Neural cell (in vitro differentiated cells): ENCODE measurements at regions not wholly inside any gene's neighbourhood (a gene's known extent, or its start where the extent isn't known, plus 50 kb on each side); places are given as distances from the start of the nearest gene placed in this dataset.

Experiments used
- H2AFZ ChIP-seq: fragments of 200-600, 300-800 bp; sonication (generic), shearing (Covaris generic); 2 replicates; pipeline ENCODE4 v1.6.0; 2014; ENCODE audit warnings: low read depth, mild to moderate bottlenecking, antibody characterized with exemption, low read length, moderate library complexity
- H3F3A ChIP-seq: fragments of 200-600 bp; shearing (Covaris generic); 2 replicates; pipeline ENCODE4 v1.6.1; 2016; ENCODE audit warnings: mild to moderate bottlenecking, moderate library complexity, mixed read lengths, antibody characterized with exemption, low read length; ENCODE audit not compliant: insufficient read depth, poor library complexity, severe bottlenecking
- H3K27ac ChIP-seq: fragments of 200-600, 300-800 bp; sonication (generic), shearing (Covaris generic); 2 replicates; pipeline ENCODE4 v1.5.1; 2014; ENCODE audit warnings: mild to moderate bottlenecking, low read length, moderate library complexity
- H3K27me3 ChIP-seq: fragments of 300-800, 200-600 bp; sonication (generic), shearing (Covaris generic); 2 replicates; pipeline ENCODE4 v1.6.0; 2014; ENCODE audit warnings: mild to moderate bottlenecking, low read depth, low read length, moderate library complexity; ENCODE audit not compliant: insufficient read depth
- H3K36me3 ChIP-seq: fragments of 300-800, 200-600 bp; sonication (generic), shearing (Covaris generic); 2 replicates; pipeline ENCODE4 v1.5.1; 2014; ENCODE audit warnings: mild to moderate bottlenecking, antibody characterized with exemption, low read length, moderate library complexity; ENCODE audit not compliant: insufficient read depth
- H3K4me2 ChIP-seq: fragments of 300-800, 200-600 bp; sonication (generic), shearing (Covaris generic); 2 replicates; pipeline ENCODE4 v1.6.0; 2014; ENCODE audit warnings: mild to moderate bottlenecking, low read length
- H3K4me3 ChIP-seq: fragments of 300-800, 200-600 bp; sonication (generic), shearing (Covaris generic); 2 replicates; pipeline ENCODE4 v1.5.1; 2014; ENCODE audit warnings: mild to moderate bottlenecking, low read length, moderate library complexity
- H3K79me2 ChIP-seq: fragments of 200-600 bp; shearing (Covaris generic); replicated peaks from 2 replicates; pipeline ENCODE4 v1.6.0; 2014; ENCODE audit warnings: mild to moderate bottlenecking, low read length, moderate library complexity; ENCODE audit not compliant: insufficient read depth
- H3K9ac ChIP-seq: fragments of 300-800, 200-600 bp; sonication (generic), shearing (Covaris generic); 2 replicates; pipeline ENCODE4 v1.6.1; 2016; ENCODE audit warnings: mild to moderate bottlenecking, low read length, mixed read lengths
- H3K9me2 ChIP-seq: fragments of 200-600 bp; shearing (Covaris generic); 2 replicates; pipeline ENCODE4 v1.6.1; 2016; ENCODE audit warnings: mild to moderate bottlenecking, low read length, mixed read lengths; ENCODE audit not compliant: insufficient read depth
- H3K9me3 ChIP-seq: fragments of 200-600, 300-800 bp; sonication (generic), shearing (Covaris generic); 2 replicates; pipeline ENCODE4 v1.6.1; 2016; ENCODE audit warnings: mild to moderate bottlenecking, mixed run types, low read length, moderate library complexity, mixed read lengths
- H4K20me1 ChIP-seq: fragments of 200-600 bp; shearing (Covaris generic); 2 replicates; pipeline ENCODE4 v1.6.1; 2016; ENCODE audit warnings: mild to moderate bottlenecking, mixed run types; ENCODE audit not compliant: insufficient read depth
- EP300 ChIP-seq: fragments of 450-650 bp; conservative IDR thresholded peaks from 2 replicates; pipeline ENCODE4 v1.6.1; 2014; ENCODE audit warnings: antibody characterized with exemption, mild to moderate bottlenecking, moderate library complexity; ENCODE audit not compliant: poor library complexity, severe bottlenecking
- EZH2 ChIP-seq: fragments of 200-600, 300-800 bp; shearing (Covaris generic), sonication (generic); IDR thresholded peaks from 2 replicates; pipeline ENCODE4 v1.6.1; 2014; ENCODE audit warnings: antibody characterized with exemption, low read length, borderline replicate concordance, mild to moderate bottlenecking; ENCODE audit not compliant: insufficient read depth, poor library complexity, severe bottlenecking
- MXI1 ChIP-seq: fragments of 450-650 bp; conservative IDR thresholded peaks from 2 replicates; pipeline ENCODE4 v1.6.1; 2014; ENCODE audit warnings: antibody characterized with exemption, mild to moderate bottlenecking; ENCODE audit not compliant: poor library complexity, severe bottlenecking
- POLR2AphosphoS5 ChIP-seq: IDR thresholded peaks from 2 replicates; pipeline ENCODE4 v1.6.1; 2012
- RAD21 ChIP-seq: fragments of 450-650 bp; conservative IDR thresholded peaks from 2 replicates; pipeline ENCODE4 v1.6.1; 2014; ENCODE audit warnings: antibody characterized with exemption, mild to moderate bottlenecking, moderate library complexity
- SMC3 ChIP-seq: fragments of 450-650 bp; conservative IDR thresholded peaks from 2 replicates; pipeline ENCODE4 v1.6.1; 2014; ENCODE audit warnings: antibody characterized with exemption, mild to moderate bottlenecking, moderate library complexity; ENCODE audit not compliant: poor library complexity
- TAF1 ChIP-seq: IDR thresholded peaks from 2 replicates; pipeline ENCODE4 v1.6.1; 2012; ENCODE audit warnings: low read depth
- TF ChIP-seq, protein P1 (sequence below): fragments of 450-650 bp; IDR thresholded peaks from 2 replicates; pipeline ENCODE4 v1.5.1; 2014; ENCODE audit warnings: antibody characterized with exemption, mild to moderate bottlenecking, moderate library complexity; ENCODE audit not compliant: poor library complexity, severe bottlenecking
- TF ChIP-seq, protein P2 (sequence below): IDR thresholded peaks from 2 replicates; pipeline ENCODE4 v1.6.1; 2012; ENCODE audit warnings: borderline replicate concordance

DNA sequence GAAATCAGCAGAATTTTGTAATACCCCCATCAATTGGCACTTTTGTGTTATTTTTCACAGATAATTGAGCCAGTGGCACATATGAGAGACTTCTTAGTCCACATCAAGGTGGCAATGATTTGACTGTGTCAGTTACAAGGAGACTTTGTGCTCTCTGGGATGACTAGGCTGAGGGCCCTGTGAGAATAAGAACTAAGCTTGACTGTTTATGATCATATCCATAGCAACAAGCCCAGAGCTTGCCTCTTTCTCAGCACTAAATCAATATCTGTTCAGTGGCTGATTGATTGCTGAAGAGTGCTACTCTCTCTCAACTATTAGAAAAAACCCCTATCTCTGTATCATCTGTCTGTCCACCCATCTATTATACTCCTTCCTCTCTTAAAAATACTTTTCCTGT is 185.3 kb upstream of the PLPP4 start:
- Histone ChIP-seq H3K27ac (peak overlapping the region; percentile 70), H3K36me3 (no peaks in the 10 kb centered on the region), H3K27me3 (no peaks in the 10 kb centered on the region), H3K4me3 (no peak overlapping the region), H3F3A (no peaks in the 10 kb centered on the region), H2AFZ (no peak overlapping the region), H3K79me2 (no peaks in the 10 kb centered on the region), H3K9me2 (no peaks in the 10 kb centered on the region), H3K4me2 (no peak overlapping the region), H3K9me3 (no peaks in the 10 kb centered on the region), H4K20me1 (no peaks in the 10 kb centered on the region), H3K9ac (no peak overlapping the region)
- TF ChIP-seq TAF1 (no peak), POLR2AphosphoS5 (no peak), EP300 (no peak), MXI1 (no peak)
- TF ChIP-seq, protein P1, sequence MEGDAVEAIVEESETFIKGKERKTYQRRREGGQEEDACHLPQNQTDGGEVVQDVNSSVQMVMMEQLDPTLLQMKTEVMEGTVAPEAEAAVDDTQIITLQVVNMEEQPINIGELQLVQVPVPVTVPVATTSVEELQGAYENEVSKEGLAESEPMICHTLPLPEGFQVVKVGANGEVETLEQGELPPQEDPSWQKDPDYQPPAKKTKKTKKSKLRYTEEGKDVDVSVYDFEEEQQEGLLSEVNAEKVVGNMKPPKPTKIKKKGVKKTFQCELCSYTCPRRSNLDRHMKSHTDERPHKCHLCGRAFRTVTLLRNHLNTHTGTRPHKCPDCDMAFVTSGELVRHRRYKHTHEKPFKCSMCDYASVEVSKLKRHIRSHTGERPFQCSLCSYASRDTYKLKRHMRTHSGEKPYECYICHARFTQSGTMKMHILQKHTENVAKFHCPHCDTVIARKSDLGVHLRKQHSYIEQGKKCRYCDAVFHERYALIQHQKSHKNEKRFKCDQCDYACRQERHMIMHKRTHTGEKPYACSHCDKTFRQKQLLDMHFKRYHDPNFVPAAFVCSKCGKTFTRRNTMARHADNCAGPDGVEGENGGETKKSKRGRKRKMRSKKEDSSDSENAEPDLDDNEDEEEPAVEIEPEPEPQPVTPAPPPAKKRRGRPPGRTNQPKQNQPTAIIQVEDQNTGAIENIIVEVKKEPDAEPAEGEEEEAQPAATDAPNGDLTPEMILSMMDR = no peak

DNA sequence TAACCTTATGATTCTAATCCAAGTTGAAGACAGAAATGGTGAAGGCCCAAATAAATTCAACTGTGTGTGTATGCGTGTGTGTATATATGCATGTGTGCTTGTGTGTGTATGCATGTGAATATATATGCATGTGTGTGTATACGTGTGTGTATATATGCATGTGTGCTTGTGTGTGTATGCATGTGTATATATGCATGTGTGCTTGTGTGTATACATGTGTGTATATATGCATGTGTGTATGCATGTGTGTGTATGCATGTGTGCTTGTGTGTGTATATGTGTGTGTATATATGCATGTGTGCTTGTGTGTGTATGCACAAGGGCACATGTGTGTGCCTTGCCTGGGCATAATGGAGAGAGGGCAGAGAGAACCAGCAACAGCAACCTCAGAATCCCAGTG is 184.7 kb upstream of the PLPP4 start:
- H3K27me3 ChIP-seq = no peaks in the 10 kb centered on the region
- H4K20me1 ChIP-seq = no peaks in the 10 kb centered on the region
- no peak overlapping the region for H3K4me2 ChIP-seq
- no peaks in the 10 kb centered on the region for H3K9me2 ChIP-seq
- H2AFZ ChIP-seq = no peak overlapping the region
- H3F3A ChIP-seq = no peaks in the 10 kb centered on the region
- H3K9me3 ChIP-seq = no peaks in the 10 kb centered on the region
- no peak overlapping the region for H3K9ac ChIP-seq
- H3K36me3 ChIP-seq = no peaks in the 10 kb centered on the region
- peak overlapping the region; percentile 70 for H3K27ac ChIP-seq
- no peaks in the 10 kb centered on the region for H3K79me2 ChIP-seq
- H3K4me3 ChIP-seq = no peak overlapping the region
- TF ChIP-seq, protein P2, sequence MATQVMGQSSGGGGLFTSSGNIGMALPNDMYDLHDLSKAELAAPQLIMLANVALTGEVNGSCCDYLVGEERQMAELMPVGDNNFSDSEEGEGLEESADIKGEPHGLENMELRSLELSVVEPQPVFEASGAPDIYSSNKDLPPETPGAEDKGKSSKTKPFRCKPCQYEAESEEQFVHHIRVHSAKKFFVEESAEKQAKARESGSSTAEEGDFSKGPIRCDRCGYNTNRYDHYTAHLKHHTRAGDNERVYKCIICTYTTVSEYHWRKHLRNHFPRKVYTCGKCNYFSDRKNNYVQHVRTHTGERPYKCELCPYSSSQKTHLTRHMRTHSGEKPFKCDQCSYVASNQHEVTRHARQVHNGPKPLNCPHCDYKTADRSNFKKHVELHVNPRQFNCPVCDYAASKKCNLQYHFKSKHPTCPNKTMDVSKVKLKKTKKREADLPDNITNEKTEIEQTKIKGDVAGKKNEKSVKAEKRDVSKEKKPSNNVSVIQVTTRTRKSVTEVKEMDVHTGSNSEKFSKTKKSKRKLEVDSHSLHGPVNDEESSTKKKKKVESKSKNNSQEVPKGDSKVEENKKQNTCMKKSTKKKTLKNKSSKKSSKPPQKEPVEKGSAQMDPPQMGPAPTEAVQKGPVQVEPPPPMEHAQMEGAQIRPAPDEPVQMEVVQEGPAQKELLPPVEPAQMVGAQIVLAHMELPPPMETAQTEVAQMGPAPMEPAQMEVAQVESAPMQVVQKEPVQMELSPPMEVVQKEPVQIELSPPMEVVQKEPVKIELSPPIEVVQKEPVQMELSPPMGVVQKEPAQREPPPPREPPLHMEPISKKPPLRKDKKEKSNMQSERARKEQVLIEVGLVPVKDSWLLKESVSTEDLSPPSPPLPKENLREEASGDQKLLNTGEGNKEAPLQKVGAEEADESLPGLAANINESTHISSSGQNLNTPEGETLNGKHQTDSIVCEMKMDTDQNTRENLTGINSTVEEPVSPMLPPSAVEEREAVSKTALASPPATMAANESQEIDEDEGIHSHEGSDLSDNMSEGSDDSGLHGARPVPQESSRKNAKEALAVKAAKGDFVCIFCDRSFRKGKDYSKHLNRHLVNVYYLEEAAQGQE = no peak
- TF ChIP-seq, protein P1 = no peak
- TF ChIP-seq MXI1 (no peak), SMC3 (no peak), TAF1 (no peak), EP300 (no peak), POLR2AphosphoS5 (no peak), RAD21 (no peak), EZH2 (no peak)
